ENCODE measurements at regions not wholly inside any gene's neighbourhood (a gene's known extent, or its start where the extent isn't known, plus 50 kb on each side); places are given as distances from the start of the nearest gene placed in this dataset.

DNA sequence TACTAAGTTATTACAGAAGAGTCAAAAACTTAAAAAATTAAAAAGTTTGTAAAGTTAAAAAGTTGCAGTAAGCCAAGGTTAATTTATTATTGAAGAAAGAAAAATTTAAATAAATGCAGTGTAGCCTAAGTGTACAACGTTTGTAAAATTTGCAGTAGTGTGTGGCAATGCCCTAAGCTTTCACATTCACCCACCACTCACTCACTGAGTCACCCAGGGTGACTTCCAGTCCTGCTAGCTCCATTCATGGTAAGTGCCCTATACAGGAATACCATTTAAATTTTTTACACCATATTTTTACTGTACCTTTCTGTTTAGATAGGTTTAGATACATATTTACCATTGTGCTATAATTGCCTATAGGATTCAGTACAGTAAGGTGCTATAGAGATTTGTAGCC is 88.6 kb downstream of the CTH start:
- TF ChIP-seq GATA2 (IDR thresholded peaks at IDR 0.05; ENCODE audit: low read depth, low read length): no peak
- no peak for TF ChIP-seq GATA3 (IDR thresholded peaks at IDR 0.05; ENCODE audit: low read depth, low read length)
